SK-N-SH (cell line): ENCODE measurements at regions not wholly inside any gene's neighbourhood (a gene's known extent, or its start where the extent isn't known, plus 50 kb on each side); places are given as distances from the start of the nearest gene placed in this dataset.

Experiments
- CTCF ChIA-PET: fragments of 300-600, 350-600 bp; formaldehyde crosslinking; extraction: SDS; loops from one replicate; lab custom pipeline; 2021; lab: Yijun Ruan, JAX
- POLR2A ChIA-PET: fragments of 350-600 bp; sonication (Branson Sonifier 250); formaldehyde crosslinking; extraction: SDS; loops from one replicate; lab custom pipeline; 2020; ENCODE audit warnings: antibody characterized with exemption, inconsistent platforms; lab: Yijun Ruan, JAX
- DNase-seq: peaks from one replicate; pipeline ENCODE4 v3.0.0; 2012
- H2AFZ ChIP-seq: fragments of 200-600 bp; sonication (generic); 2 replicates; pipeline ENCODE4 v1.8.1; 2016; ENCODE audit warnings: antibody characterized with exemption, mild to moderate bottlenecking, low read depth
- H3F3A ChIP-seq: fragments of 200-600 bp; sonication (generic); replicated peaks from 2 replicates; pipeline ENCODE3; 2016; ENCODE audit warnings: antibody characterized with exemption, mild to moderate bottlenecking; ENCODE audit not compliant: insufficient read depth
- H3K27ac ChIP-seq, 2 experiments: fragments of 200-500 bp in 1 of 2; fragments of 200-600 bp in 1 of 2; sonication (Bioruptor generic) in 1 of 2; sonication (generic), shearing (Covaris generic) in 1 of 2; 2 replicates each; pipeline versions ENCODE4 v1.5.1 to v1.6.1; 2014 to 2016; ENCODE audit warnings: low read depth in 2 of 2, inconsistent platforms in 1 of 2, low read length in 1 of 2, mild to moderate bottlenecking in 1 of 2, mixed read lengths in 1 of 2
- H3K27me3 ChIP-seq: fragments of 200-600 bp; sonication (generic), shearing (Covaris generic); 2 replicates; pipeline ENCODE4 v1.6.1; 2016; ENCODE audit warnings: mixed run types; ENCODE audit not compliant: insufficient read depth
- H3K36me3 ChIP-seq, 2 experiments: fragments of 200-500 bp in 1 of 2; fragments of 200-600 bp in 1 of 2; sonication (Bioruptor generic) in 1 of 2; sonication (generic) in 1 of 2; replicated peaks in 1 of 2; 2 replicates each; pipeline versions ENCODE3 to v1.5.1; 2014 to 2016; ENCODE audit warnings: low read length in 1 of 2, mild to moderate bottlenecking in 1 of 2; ENCODE audit not compliant: insufficient read depth in 2 of 2, control insufficient read depth in 1 of 2
- H3K4me1 ChIP-seq, 2 experiments: fragments of 200-500 bp in 1 of 2; fragments of 200-600 bp in 1 of 2; sonication (Bioruptor generic) in 1 of 2; sonication (generic), shearing (Covaris generic) in 1 of 2; 2 replicates each; pipeline versions ENCODE4 v1.5.1 to v1.6.1; 2014 to 2016; ENCODE audit warnings: low read depth in 1 of 2, low read length in 1 of 2, mixed run types in 1 of 2; ENCODE audit not compliant: insufficient read depth in 2 of 2, control insufficient read depth in 1 of 2
- H3K4me2 ChIP-seq: fragments of 200-600 bp; sonication (generic), shearing (Covaris generic); 2 replicates; pipeline ENCODE4 v1.6.1; 2017; ENCODE audit warnings: mixed run types
- H3K4me3 ChIP-seq, 2 experiments: fragments of 200-500 bp in 1 of 2; fragments of 200-600 bp in 1 of 2; sonication (Bioruptor generic) in 1 of 2; sonication (generic), shearing (Covaris generic) in 1 of 2; 2 replicates each; pipeline versions ENCODE4 v1.5.1 to v1.8.1; 2014 to 2016; ENCODE audit warnings: low read depth in 2 of 2, inconsistent platforms in 1 of 2, low read length in 1 of 2, mild to moderate bottlenecking in 1 of 2, mixed read lengths in 1 of 2, moderate library complexity in 1 of 2
- H3K79me2 ChIP-seq: fragments of 200-600 bp; sonication (generic); 2 replicates; pipeline ENCODE4 v1.8.1; 2017; ENCODE audit warnings: mild to moderate bottlenecking; ENCODE audit not compliant: insufficient read depth
- H3K9ac ChIP-seq: fragments of 200-600 bp; sonication (generic); 2 replicates; pipeline ENCODE4 v1.6.1; 2017; ENCODE audit warnings: mixed run types
- H3K9me2 ChIP-seq: fragments of 200-600 bp; sonication (generic); 2 replicates; pipeline ENCODE4 v1.6.1; 2017; ENCODE audit warnings: mixed run types
- H3K9me3 ChIP-seq: fragments of 200-600 bp; sonication (generic); 2 replicates; pipeline ENCODE4 v1.6.1; 2017; ENCODE audit warnings: mixed run types, mild to moderate bottlenecking, moderate library complexity
- H4K20me1 ChIP-seq: fragments of 200-600 bp; sonication (generic); 2 replicates; pipeline ENCODE4 v1.6.1; 2017; ENCODE audit warnings: mild to moderate bottlenecking, mixed run types; ENCODE audit not compliant: insufficient read depth
- ELF1 ChIP-seq: IDR thresholded peaks from 2 replicates; pipeline ENCODE4 v1.4.0; 2012
- EP300 ChIP-seq, 2 experiments: IDR thresholded peaks; 2 replicates each; pipeline versions ENCODE4 v1.4.0 to v1.6.1; 2012; ENCODE audit warnings: borderline replicate concordance in 1 of 2, low read depth in 1 of 2, low read length in 1 of 2
- EZH2phosphoT487 ChIP-seq: fragments of 200-600 bp; sonication (generic); IDR thresholded peaks from 2 replicates; pipeline ENCODE4 v1.6.1; 2017; ENCODE audit warnings: low read depth, mixed run types, mild to moderate bottlenecking, antibody characterized with exemption, moderate library complexity, borderline replicate concordance
- FOSL2 ChIP-seq: IDR thresholded peaks from 2 replicates; pipeline ENCODE4 v1.4.0; 2012; ENCODE audit warnings: low read depth, mild to moderate bottlenecking, moderate library complexity, borderline replicate concordance
- GABPA ChIP-seq: IDR thresholded peaks from 2 replicates; pipeline ENCODE4 v1.4.0; 2012; ENCODE audit warnings: low read depth, mild to moderate bottlenecking
- JUND ChIP-seq: IDR thresholded peaks from 2 replicates; pipeline ENCODE4 v1.4.0; 2012
- MXI1 ChIP-seq: IDR thresholded peaks from 2 replicates; pipeline ENCODE4 v1.6.1; 2012; ENCODE audit warnings: mild to moderate bottlenecking, low read depth, low read length, improper control_type of control experiment
- NFIC ChIP-seq: IDR thresholded peaks from 2 replicates; pipeline ENCODE4 v1.4.0; 2012; ENCODE audit warnings: borderline replicate concordance
- RFX5 ChIP-seq: IDR thresholded peaks from 2 replicates; pipeline ENCODE4 v1.6.1; 2012; ENCODE audit warnings: mild to moderate bottlenecking, improper control_type of control experiment, low read length
- RXRA ChIP-seq: IDR thresholded peaks from 2 replicates; pipeline ENCODE4 v1.4.0; 2012; ENCODE audit warnings: low read depth, mild to moderate bottlenecking, borderline replicate concordance
- SMC3 ChIP-seq: IDR thresholded peaks from 2 replicates; pipeline ENCODE4 v1.6.1; 2012; ENCODE audit warnings: low read depth, low read length, improper control_type of control experiment
- TAF1 ChIP-seq: IDR thresholded peaks from 2 replicates; pipeline ENCODE4 v1.6.1; 2012; ENCODE audit warnings: low read depth, mild to moderate bottlenecking, low read length, moderate library complexity, borderline replicate concordance
- TEAD4 ChIP-seq: IDR thresholded peaks from 2 replicates; pipeline ENCODE4 v1.4.0; 2012; ENCODE audit warnings: mild to moderate bottlenecking, borderline replicate concordance; ENCODE audit not compliant: insufficient read depth
- YY1 ChIP-seq: IDR thresholded peaks from 2 replicates; pipeline ENCODE4 v1.4.0; 2012; ENCODE audit warnings: low read depth, mild to moderate bottlenecking
- WGBS: methylation state at CpG from one replicate; pipeline ENCODE4 v1.1.6; 2017; ENCODE audit warnings: low lambda C conversion rate; 5-methylcytosine and 5-hydroxymethylcytosine counted together
- TF ChIP-seq, protein P1 (sequence below): IDR thresholded peaks from 2 replicates; pipeline ENCODE4 v1.6.1; 2012; ENCODE audit warnings: mild to moderate bottlenecking, low read depth, low read length, moderate library complexity
- TF ChIP-seq, protein P2 (sequence below): fragments of 150-350 bp; IDR thresholded peaks from 2 replicates; pipeline ENCODE4 v1.6.1; 2017; ENCODE audit warnings: antibody characterized with exemption, low read length, low read depth, borderline replicate concordance
- TF ChIP-seq, protein P3 (sequence below): IDR thresholded peaks from 2 replicates; pipeline ENCODE4; 2012
- TF ChIP-seq, protein P4 (sequence below): IDR thresholded peaks from 2 replicates; pipeline ENCODE4 v1.4.0; 2012; ENCODE audit warnings: low read depth, borderline replicate concordance
- TF ChIP-seq, protein P5 (sequence below): IDR thresholded peaks from 2 replicates; pipeline ENCODE4 v1.4.0; 2012; ENCODE audit warnings: low read depth, borderline replicate concordance
- TF ChIP-seq, protein P6 (sequence below): fragments of 150-350 bp; IDR thresholded peaks from 2 replicates; pipeline ENCODE4 v1.6.1; 2016; ENCODE audit warnings: mild to moderate bottlenecking, low read depth, low read length
- TF ChIP-seq, protein P7 (sequence below): fragments of 200-600 bp; sonication (generic); IDR thresholded peaks from 2 replicates; pipeline ENCODE4 v1.6.1; 2017; ENCODE audit warnings: antibody characterized with exemption, mild to moderate bottlenecking, moderate library complexity

DNA sequence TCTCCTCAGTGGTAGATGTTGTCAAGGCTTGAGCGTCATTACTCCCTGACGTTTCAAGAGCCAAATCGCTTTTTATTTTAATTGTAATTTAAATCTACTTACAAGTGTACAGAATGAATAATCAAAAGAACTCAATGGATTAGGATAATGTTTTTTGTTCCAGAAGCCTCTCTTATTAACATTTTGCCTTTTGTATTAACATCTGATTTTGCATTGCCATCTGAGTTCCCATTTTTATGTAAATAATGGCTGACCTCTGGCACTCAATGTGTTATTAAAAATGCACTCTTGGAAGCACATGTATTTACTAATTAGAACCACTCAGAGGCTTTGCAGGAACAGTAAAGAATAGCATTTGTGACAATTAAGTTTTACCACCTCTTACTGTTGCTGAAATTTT lies 411.0 kb downstream of the EPHA5 start (continued):
- TF ChIP-seq, protein P1, sequence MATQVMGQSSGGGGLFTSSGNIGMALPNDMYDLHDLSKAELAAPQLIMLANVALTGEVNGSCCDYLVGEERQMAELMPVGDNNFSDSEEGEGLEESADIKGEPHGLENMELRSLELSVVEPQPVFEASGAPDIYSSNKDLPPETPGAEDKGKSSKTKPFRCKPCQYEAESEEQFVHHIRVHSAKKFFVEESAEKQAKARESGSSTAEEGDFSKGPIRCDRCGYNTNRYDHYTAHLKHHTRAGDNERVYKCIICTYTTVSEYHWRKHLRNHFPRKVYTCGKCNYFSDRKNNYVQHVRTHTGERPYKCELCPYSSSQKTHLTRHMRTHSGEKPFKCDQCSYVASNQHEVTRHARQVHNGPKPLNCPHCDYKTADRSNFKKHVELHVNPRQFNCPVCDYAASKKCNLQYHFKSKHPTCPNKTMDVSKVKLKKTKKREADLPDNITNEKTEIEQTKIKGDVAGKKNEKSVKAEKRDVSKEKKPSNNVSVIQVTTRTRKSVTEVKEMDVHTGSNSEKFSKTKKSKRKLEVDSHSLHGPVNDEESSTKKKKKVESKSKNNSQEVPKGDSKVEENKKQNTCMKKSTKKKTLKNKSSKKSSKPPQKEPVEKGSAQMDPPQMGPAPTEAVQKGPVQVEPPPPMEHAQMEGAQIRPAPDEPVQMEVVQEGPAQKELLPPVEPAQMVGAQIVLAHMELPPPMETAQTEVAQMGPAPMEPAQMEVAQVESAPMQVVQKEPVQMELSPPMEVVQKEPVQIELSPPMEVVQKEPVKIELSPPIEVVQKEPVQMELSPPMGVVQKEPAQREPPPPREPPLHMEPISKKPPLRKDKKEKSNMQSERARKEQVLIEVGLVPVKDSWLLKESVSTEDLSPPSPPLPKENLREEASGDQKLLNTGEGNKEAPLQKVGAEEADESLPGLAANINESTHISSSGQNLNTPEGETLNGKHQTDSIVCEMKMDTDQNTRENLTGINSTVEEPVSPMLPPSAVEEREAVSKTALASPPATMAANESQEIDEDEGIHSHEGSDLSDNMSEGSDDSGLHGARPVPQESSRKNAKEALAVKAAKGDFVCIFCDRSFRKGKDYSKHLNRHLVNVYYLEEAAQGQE, result no peak

DNA sequence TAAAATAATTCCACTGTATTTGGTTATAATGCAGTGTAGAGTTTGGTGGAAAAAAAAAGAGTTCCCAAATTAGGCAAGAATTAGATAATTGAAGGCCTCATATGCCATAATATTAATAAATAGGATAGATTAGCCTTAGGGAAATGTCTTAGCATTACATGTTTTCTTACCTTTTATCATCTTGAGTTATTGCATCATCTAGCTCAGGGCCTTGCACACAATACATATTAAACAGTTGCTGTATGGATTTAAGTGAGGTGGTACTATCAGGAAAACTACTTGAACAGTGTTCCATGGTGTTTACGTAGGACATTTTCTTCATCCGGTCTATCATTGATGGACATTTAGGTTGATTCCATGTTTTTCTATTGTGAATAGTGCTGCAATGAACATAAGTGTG lies 419.4 kb downstream of the EPHA5 start:
- Histone ChIP-seq H2AFZ (no peak overlapping the region), H3K79me2 (no peaks in the 10 kb centered on the region), H3K27me3 (no peaks in the 10 kb centered on the region), H3K9ac (no peak overlapping the region), H3K9me2 (no peaks in the 10 kb centered on the region), H3K4me2 (no peak overlapping the region), H3K4me1 (no peaks in the 10 kb centered on the region), H3K4me3 (no peak overlapping the region), H3K27ac (no peak overlapping the region), H3F3A (no peaks in the 10 kb centered on the region), H3K36me3 (no peaks in the 10 kb centered on the region), H3K9me3 (no peaks in the 10 kb centered on the region), H4K20me1 (no peaks in the 10 kb centered on the region)
- 82% methylated on average over 2 of the region's 2 CpGs for WGBS
- ChIA-PET POLR2A (no interaction called here), CTCF (no interaction called here)
- DNase-seq, result no peak
- TF ChIP-seq TEAD4 (no peak), TAF1 (no peak), EP300 (IDR thresholded peaks at IDR 0.05; ENCODE audit: borderline replicate concordance in 1 of 2, low read depth in 1 of 2, low read length in 1 of 2) (no peak), RFX5 (no peak), FOSL2 (no peak), YY1 (no peak), EZH2phosphoT487 (no peak), SMC3 (no peak), ELF1 (no peak), RXRA (no peak), GABPA (no peak), JUND (no peak), NFIC (no peak), MXI1 (no peak)
- TF ChIP-seq, protein P2, sequence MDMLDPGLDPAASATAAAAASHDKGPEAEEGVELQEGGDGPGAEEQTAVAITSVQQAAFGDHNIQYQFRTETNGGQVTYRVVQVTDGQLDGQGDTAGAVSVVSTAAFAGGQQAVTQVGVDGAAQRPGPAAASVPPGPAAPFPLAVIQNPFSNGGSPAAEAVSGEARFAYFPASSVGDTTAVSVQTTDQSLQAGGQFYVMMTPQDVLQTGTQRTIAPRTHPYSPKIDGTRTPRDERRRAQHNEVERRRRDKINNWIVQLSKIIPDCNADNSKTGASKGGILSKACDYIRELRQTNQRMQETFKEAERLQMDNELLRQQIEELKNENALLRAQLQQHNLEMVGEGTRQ, result no peak
- TF ChIP-seq, protein P3, sequence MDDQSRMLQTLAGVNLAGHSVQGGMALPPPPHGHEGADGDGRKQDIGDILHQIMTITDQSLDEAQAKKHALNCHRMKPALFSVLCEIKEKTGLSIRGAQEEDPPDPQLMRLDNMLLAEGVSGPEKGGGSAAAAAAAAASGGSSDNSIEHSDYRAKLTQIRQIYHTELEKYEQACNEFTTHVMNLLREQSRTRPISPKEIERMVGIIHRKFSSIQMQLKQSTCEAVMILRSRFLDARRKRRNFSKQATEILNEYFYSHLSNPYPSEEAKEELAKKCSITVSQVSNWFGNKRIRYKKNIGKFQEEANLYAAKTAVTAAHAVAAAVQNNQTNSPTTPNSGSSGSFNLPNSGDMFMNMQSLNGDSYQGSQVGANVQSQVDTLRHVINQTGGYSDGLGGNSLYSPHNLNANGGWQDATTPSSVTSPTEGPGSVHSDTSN, result no peak
- TF ChIP-seq, protein P4, sequence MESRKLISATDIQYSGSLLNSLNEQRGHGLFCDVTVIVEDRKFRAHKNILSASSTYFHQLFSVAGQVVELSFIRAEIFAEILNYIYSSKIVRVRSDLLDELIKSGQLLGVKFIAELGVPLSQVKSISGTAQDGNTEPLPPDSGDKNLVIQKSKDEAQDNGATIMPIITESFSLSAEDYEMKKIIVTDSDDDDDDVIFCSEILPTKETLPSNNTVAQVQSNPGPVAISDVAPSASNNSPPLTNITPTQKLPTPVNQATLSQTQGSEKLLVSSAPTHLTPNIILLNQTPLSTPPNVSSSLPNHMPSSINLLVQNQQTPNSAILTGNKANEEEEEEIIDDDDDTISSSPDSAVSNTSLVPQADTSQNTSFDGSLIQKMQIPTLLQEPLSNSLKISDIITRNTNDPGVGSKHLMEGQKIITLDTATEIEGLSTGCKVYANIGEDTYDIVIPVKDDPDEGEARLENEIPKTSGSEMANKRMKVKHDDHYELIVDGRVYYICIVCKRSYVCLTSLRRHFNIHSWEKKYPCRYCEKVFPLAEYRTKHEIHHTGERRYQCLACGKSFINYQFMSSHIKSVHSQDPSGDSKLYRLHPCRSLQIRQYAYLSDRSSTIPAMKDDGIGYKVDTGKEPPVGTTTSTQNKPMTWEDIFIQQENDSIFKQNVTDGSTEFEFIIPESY, result no peak
- TF ChIP-seq, protein P5, sequence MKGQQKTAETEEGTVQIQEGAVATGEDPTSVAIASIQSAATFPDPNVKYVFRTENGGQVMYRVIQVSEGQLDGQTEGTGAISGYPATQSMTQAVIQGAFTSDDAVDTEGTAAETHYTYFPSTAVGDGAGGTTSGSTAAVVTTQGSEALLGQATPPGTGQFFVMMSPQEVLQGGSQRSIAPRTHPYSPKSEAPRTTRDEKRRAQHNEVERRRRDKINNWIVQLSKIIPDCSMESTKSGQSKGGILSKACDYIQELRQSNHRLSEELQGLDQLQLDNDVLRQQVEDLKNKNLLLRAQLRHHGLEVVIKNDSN, result no peak
- TF ChIP-seq, protein P6, sequence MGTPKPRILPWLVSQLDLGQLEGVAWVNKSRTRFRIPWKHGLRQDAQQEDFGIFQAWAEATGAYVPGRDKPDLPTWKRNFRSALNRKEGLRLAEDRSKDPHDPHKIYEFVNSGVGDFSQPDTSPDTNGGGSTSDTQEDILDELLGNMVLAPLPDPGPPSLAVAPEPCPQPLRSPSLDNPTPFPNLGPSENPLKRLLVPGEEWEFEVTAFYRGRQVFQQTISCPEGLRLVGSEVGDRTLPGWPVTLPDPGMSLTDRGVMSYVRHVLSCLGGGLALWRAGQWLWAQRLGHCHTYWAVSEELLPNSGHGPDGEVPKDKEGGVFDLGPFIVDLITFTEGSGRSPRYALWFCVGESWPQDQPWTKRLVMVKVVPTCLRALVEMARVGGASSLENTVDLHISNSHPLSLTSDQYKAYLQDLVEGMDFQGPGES, result no peak
- TF ChIP-seq, protein P7, sequence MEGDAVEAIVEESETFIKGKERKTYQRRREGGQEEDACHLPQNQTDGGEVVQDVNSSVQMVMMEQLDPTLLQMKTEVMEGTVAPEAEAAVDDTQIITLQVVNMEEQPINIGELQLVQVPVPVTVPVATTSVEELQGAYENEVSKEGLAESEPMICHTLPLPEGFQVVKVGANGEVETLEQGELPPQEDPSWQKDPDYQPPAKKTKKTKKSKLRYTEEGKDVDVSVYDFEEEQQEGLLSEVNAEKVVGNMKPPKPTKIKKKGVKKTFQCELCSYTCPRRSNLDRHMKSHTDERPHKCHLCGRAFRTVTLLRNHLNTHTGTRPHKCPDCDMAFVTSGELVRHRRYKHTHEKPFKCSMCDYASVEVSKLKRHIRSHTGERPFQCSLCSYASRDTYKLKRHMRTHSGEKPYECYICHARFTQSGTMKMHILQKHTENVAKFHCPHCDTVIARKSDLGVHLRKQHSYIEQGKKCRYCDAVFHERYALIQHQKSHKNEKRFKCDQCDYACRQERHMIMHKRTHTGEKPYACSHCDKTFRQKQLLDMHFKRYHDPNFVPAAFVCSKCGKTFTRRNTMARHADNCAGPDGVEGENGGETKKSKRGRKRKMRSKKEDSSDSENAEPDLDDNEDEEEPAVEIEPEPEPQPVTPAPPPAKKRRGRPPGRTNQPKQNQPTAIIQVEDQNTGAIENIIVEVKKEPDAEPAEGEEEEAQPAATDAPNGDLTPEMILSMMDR, result no peak
